GM12878 (cell line): ENCODE measurements at regions not wholly inside any gene's neighbourhood (a gene's known extent, or its start where the extent isn't known, plus 50 kb on each side); places are given as distances from the start of the nearest gene placed in this dataset.

ENCODE experiments used
- ATAC-seq: fragments of 200-7000 bp; cut with Tn5 transposase; 3 replicates; pipeline ENCODE4 v1.9.1; 2020; ENCODE audit warnings: mild to moderate bottlenecking, moderate library complexity
- BruUV-seq: library from RNA; stranded (reverse); fragments of 400-500 nt; replicated peaks from 2 replicates; lab custom pipeline; 2021; lab: Mats Ljungman, UMichigan
- CTCF ChIA-PET: fragments of 300-600 bp; sonication (Branson Sonifier 250); formaldehyde crosslinking; extraction: SDS; loops from one replicate; lab custom pipeline; 2021; ENCODE audit warnings: inconsistent platforms; lab: Yijun Ruan, JAX
- POLR2A ChIA-PET: fragments of 350-600 bp; formaldehyde crosslinking; extraction: SDS; loops from one replicate; lab custom pipeline; 2021; ENCODE audit warnings: inconsistent platforms; lab: Charles Lee
- RAD21 ChIA-PET: fragments of 300-600 bp; sonication (Branson Sonifier 250); formaldehyde crosslinking; loops from one replicate; lab custom pipeline; 2023; ENCODE audit warnings: antibody characterized with exemption; ENCODE audit not compliant: unreplicated experiment; lab: Charles Lee
- SMC1A ChIA-PET: fragments of 300-600 bp; sonication (Branson Sonifier 250); formaldehyde crosslinking; loops from one replicate; lab custom pipeline; 2023; ENCODE audit not compliant: unreplicated experiment, uncharacterized antibody; lab: Charles Lee
- DNase-seq: peaks from one replicate; pipeline ENCODE4 v3.0.0-alpha.2; 2011; ENCODE audit warnings: low read depth, low spot score
- FAIRE-seq: peaks from 3 replicates; lab custom pipeline; 2011; peaks lifted over from hg19 to GRCh38; lab: Jason Lieb, UNC
- H2AFZ ChIP-seq: 2 replicates; pipeline ENCODE4 v1.6.0; 2011; ENCODE audit warnings: low read depth, low read length, control low read depth; ENCODE audit not compliant: control insufficient read depth
- H3K27ac ChIP-seq: 2 replicates; pipeline ENCODE4 v1.5.1; 2011; ENCODE audit warnings: control low read depth; ENCODE audit not compliant: control insufficient read depth, insufficient read depth
- H3K27me3 ChIP-seq, 2 experiments: replicated peaks in 1 of 2; 2 replicates each; pipeline versions ENCODE4 v1.6.0 to v1.6.1; 2011; ENCODE audit warnings: low read length in 1 of 2; ENCODE audit not compliant: control insufficient read depth in 2 of 2, insufficient read depth in 2 of 2
- H3K36me3 ChIP-seq, 2 experiments: 2 replicates each; pipeline ENCODE4 v1.5.1; 2011; ENCODE audit warnings: low read length in 1 of 2; ENCODE audit not compliant: control insufficient read depth in 2 of 2, insufficient read depth in 2 of 2
- H3K4me1 ChIP-seq: 2 replicates; pipeline ENCODE4 v1.6.1; 2011; ENCODE audit warnings: mild to moderate bottlenecking, low read length, moderate library complexity, mixed read lengths; ENCODE audit not compliant: control insufficient read depth, insufficient read depth
- H3K4me2 ChIP-seq: 2 replicates; pipeline ENCODE4 v1.6.0; 2011; ENCODE audit warnings: control low read depth; ENCODE audit not compliant: control insufficient read depth, insufficient read depth
- H3K4me3 ChIP-seq: fragments of 200-600 bp; sonication (generic); 2 replicates; pipeline ENCODE4 v1.5.1; 2016
- H3K79me2 ChIP-seq: 2 replicates; pipeline ENCODE4 v1.6.0; 2011; ENCODE audit warnings: low read length; ENCODE audit not compliant: control insufficient read depth, insufficient read depth
- H3K9ac ChIP-seq: 2 replicates; pipeline ENCODE4 v1.8.0; 2011; ENCODE audit warnings: low read length, control low read depth, mixed read lengths; ENCODE audit not compliant: control insufficient read depth, insufficient read depth
- H3K9me3 ChIP-seq: replicated peaks from 3 replicates; pipeline ENCODE4 v1.5.1; 2011; ENCODE audit warnings: mild to moderate bottlenecking, low read length; ENCODE audit not compliant: control insufficient read depth, insufficient read depth
- H4K20me1 ChIP-seq: 2 replicates; pipeline ENCODE4 v1.6.0; 2011; ENCODE audit not compliant: control insufficient read depth, insufficient read depth
- LARP7 ChIP-seq: fragments of 450-650 bp; IDR thresholded peaks from 2 replicates; pipeline ENCODE4 v1.6.1; 2017; ENCODE audit warnings: mild to moderate bottlenecking
- NR2C2 ChIP-seq: IDR thresholded peaks from 2 replicates; pipeline ENCODE4 v1.6.1; 2011; ENCODE audit warnings: borderline replicate concordance, low read depth; ENCODE audit not compliant: control insufficient read depth, insufficient read length
- POLR2A ChIP-seq: IDR thresholded peaks from 2 replicates; pipeline ENCODE4 v1.6.1; 2011; ENCODE audit warnings: low read depth, mild to moderate bottlenecking, low read length
- RAD21 ChIP-seq: IDR thresholded peaks from 2 replicates; pipeline ENCODE4 v1.6.1; 2011; ENCODE audit warnings: mild to moderate bottlenecking, low read depth, low read length, moderate library complexity; ENCODE audit not compliant: insufficient read depth
- TCF7 ChIP-seq: IDR thresholded peaks from 2 replicates; pipeline ENCODE4 v1.6.1; 2014; ENCODE audit warnings: antibody characterized with exemption, borderline replicate concordance
- ZNF24 ChIP-seq: fragments of 450-650 bp; IDR thresholded peaks from 2 replicates; pipeline ENCODE4 v1.6.1; 2017; ENCODE audit warnings: antibody characterized with exemption, mild to moderate bottlenecking
- WGBS: methylation state at CpG from one replicate; pipeline ENCODE4 v1.1.6; 2016; ENCODE audit warnings: low lambda C conversion rate; ENCODE audit not compliant: insufficient replicate concordance, insufficient coverage; ENCODE audit errors: missing lambda C conversion rate; 5-methylcytosine and 5-hydroxymethylcytosine counted together
- in situ Hi-C: fragments of 300-500 bp; cut with MboI; formaldehyde crosslinking; loops from 9 replicates; pipeline ENCODE4 v1.14.3; 2018; ENCODE audit warnings: mixed read lengths
- intact Hi-C: fragments of 100-400 bp; cut with micrococcal nuclease; formaldehyde crosslinking; loops from one replicate; pipeline ENCODE4 v1.14.2; 2022; ENCODE audit not compliant: unreplicated experiment
- TF ChIP-seq, protein P1 (sequence below): fragments of 150-350 bp; IDR thresholded peaks from 2 replicates; pipeline ENCODE4 v1.6.1; 2016; ENCODE audit warnings: low read depth, low read length
- TF ChIP-seq, protein P2 (sequence below): fragments of 450-650 bp; IDR thresholded peaks from 2 replicates; pipeline ENCODE4 v1.6.1; 2017; ENCODE audit warnings: mild to moderate bottlenecking, moderate library complexity

DNA sequence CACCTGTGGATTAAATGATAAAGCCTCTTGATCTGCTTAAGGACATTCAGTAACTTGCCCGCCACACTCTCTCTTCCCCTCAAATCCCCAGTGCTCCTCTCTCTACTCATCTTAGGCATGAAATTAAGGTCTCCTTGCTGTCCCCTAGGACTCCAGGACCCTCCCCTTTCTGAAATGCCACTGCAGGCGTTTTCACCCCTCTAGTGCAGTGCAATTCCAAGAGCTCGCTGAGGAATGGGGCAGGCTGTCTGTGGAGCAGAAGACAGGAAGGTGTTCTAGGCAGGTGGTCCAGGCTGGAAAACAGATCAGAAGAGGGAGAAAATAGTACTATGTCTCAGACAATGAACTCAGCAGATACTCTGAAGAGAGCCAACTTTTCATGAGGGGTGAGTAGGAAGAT is 55.8 kb upstream of the ARHGAP42 start:
- no TSS peak for BruUV-seq
- no peaks in the 10 kb centered on the region for H3K79me2 ChIP-seq
- in situ Hi-C loops (no loop called here), intact Hi-C loops (no loop called here)
- H2AFZ ChIP-seq = no peak overlapping the region
- DNase-seq (no peak), FAIRE-seq (no peak), ATAC-seq (no peak)
- CTCF ChIA-PET = no interaction called here
- no peak overlapping the region for H3K9ac ChIP-seq
- RAD21 ChIA-PET = no interaction called here
- H3K27me3 ChIP-seq = no peaks in the 10 kb centered on the region
- H4K20me1 ChIP-seq = no peaks in the 10 kb centered on the region
- POLR2A ChIA-PET = no interaction called here
- H3K4me2 ChIP-seq = no peak overlapping the region
- WGBS = 29% methylated on average over 3 of the region's 3 CpGs
- no peaks in the 10 kb centered on the region for H3K36me3 ChIP-seq
- SMC1A ChIA-PET = no interaction called here
- H3K4me1 ChIP-seq = no peaks in the 10 kb centered on the region
- H3K9me3 ChIP-seq = no peaks in the 10 kb centered on the region
- TF ChIP-seq, protein P1, sequence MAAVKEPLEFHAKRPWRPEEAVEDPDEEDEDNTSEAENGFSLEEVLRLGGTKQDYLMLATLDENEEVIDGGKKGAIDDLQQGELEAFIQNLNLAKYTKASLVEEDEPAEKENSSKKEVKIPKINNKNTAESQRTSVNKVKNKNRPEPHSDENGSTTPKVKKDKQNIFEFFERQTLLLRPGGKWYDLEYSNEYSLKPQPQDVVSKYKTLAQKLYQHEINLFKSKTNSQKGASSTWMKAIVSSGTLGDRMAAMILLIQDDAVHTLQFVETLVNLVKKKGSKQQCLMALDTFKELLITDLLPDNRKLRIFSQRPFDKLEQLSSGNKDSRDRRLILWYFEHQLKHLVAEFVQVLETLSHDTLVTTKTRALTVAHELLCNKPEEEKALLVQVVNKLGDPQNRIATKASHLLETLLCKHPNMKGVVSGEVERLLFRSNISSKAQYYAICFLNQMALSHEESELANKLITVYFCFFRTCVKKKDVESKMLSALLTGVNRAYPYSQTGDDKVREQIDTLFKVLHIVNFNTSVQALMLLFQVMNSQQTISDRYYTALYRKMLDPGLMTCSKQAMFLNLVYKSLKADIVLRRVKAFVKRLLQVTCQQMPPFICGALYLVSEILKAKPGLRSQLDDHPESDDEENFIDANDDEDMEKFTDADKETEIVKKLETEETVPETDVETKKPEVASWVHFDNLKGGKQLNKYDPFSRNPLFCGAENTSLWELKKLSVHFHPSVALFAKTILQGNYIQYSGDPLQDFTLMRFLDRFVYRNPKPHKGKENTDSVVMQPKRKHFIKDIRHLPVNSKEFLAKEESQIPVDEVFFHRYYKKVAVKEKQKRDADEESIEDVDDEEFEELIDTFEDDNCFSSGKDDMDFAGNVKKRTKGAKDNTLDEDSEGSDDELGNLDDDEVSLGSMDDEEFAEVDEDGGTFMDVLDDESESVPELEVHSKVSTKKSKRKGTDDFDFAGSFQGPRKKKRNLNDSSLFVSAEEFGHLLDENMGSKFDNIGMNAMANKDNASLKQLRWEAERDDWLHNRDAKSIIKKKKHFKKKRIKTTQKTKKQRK = no peak
- no peak for TF ChIP-seq RAD21
- TF ChIP-seq POLR2A = no peak
- no peak for TF ChIP-seq LARP7
- TF ChIP-seq ZNF24 = no peak
- no peak for TF ChIP-seq NR2C2
- TF ChIP-seq, protein P2, sequence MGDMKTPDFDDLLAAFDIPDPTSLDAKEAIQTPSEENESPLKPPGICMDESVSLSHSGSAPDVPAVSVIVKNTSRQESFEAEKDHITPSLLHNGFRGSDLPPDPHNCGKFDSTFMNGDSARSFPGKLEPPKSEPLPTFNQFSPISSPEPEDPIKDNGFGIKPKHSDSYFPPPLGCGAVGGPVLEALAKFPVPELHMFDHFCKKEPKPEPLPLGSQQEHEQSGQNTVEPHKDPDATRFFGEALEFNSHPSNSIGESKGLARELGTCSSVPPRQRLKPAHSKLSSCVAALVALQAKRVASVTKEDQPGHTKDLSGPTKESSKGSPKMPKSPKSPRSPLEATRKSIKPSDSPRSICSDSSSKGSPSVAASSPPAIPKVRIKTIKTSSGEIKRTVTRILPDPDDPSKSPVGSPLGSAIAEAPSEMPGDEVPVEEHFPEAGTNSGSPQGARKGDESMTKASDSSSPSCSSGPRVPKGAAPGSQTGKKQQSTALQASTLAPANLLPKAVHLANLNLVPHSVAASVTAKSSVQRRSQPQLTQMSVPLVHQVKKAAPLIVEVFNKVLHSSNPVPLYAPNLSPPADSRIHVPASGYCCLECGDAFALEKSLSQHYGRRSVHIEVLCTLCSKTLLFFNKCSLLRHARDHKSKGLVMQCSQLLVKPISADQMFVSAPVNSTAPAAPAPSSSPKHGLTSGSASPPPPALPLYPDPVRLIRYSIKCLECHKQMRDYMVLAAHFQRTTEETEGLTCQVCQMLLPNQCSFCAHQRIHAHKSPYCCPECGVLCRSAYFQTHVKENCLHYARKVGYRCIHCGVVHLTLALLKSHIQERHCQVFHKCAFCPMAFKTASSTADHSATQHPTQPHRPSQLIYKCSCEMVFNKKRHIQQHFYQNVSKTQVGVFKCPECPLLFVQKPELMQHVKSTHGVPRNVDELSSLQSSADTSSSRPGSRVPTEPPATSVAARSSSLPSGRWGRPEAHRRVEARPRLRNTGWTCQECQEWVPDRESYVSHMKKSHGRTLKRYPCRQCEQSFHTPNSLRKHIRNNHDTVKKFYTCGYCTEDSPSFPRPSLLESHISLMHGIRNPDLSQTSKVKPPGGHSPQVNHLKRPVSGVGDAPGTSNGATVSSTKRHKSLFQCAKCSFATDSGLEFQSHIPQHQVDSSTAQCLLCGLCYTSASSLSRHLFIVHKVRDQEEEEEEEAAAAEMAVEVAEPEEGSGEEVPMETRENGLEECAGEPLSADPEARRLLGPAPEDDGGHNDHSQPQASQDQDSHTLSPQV = no peak
- no peak for TF ChIP-seq TCF7
- no peak overlapping the region for H3K27ac ChIP-seq
- H3K4me3 ChIP-seq = no peak overlapping the region
